Psoas muscle (tissue), 7 donors: ENCODE measurements at regions not wholly inside any gene's neighbourhood (a gene's known extent, or its start where the extent isn't known, plus 50 kb on each side); places are given as distances from the start of the nearest gene placed in this dataset.

ENCODE experiments used
- ATAC-seq, 4 donors: fragments of 200-7000 bp; cut with Tn5 transposase; one replicate each; pipeline ENCODE4 v1.9.1; 2020; ENCODE audit warnings: moderate library complexity in 3 of 4, mild to moderate bottlenecking in 2 of 4
- DNase-seq, 2 donors: peaks; one replicate each; pipeline ENCODE4 v3.0.0-alpha.2; 2020
- H3K27ac ChIP-seq: fragments of 200-600 bp; one replicate; pipeline ENCODE4 v1.8.0; 2022
- H3K27me3 ChIP-seq, 3 donors: fragments of 200-600 bp in 1 of 3; one replicate each; pipeline versions ENCODE4 v1.6.1 to v1.8.0; 2013 to 2022; ENCODE audit warnings: low read length in 2 of 3, mild to moderate bottlenecking in 2 of 3, moderate library complexity in 1 of 3; ENCODE audit not compliant: insufficient read depth in 3 of 3
- H3K36me3 ChIP-seq, 2 donors: fragments of 200-600 bp in 1 of 2; one replicate each; pipeline versions ENCODE4 v1.6.1 to v1.8.0; 2013 to 2022; ENCODE audit warnings: low read depth in 1 of 2, mild to moderate bottlenecking in 1 of 2, moderate library complexity in 1 of 2; ENCODE audit not compliant: insufficient read depth in 1 of 2
- H3K4me1 ChIP-seq: fragments of 200-600 bp; one replicate; pipeline ENCODE4 v1.8.0; 2022
- H3K4me3 ChIP-seq: fragments of 200-600 bp; one replicate; pipeline ENCODE4 v1.8.0; 2022; ENCODE audit warnings: mild to moderate bottlenecking
- H3K9me3 ChIP-seq: fragments of 200-600 bp; one replicate; pipeline ENCODE4 v1.8.0; 2022
- WGBS, 3 donors: extraction: QIAGEN DNeasy Blood & Tissue Kit; methylation state at CpG; one replicate each; pipeline versions ENCODE4 v1.1.6 to v1.1.7; 2013; 5-methylcytosine and 5-hydroxymethylcytosine counted together
- intact Hi-C, 2 donors: fragments of 100-400 bp; cut with DNase I; formaldehyde crosslinking; loops; one replicate each; pipeline versions ENCODE4 v1.11.0 to v1.14.2; 2022
- TF ChIP-seq, protein P1 (sequence below): fragments of 200-600 bp; IDR thresholded peaks from one replicate; pipeline ENCODE4 v1.8.0; 2022; ENCODE audit warnings: antibody characterized with exemption
- donor health status: healthy with polysubstance abuse.
- donor health status: DM: no; HTN: no; CAD: no; lungs with moderate emphysema.
- donor health status: Bipolar disorder and iron deficiency.
- donor health status: healthy.
- donor health status: DM: yes; HTN: yes; CAD: no.
- donor health status: DM: no; HTN: no; CAD: no.
- donor health status: DM: yes; HTN: yes; CAD: no.

- no peaks in the 10 kb centered on the region for H3K27me3 ChIP-seq
- no peaks in the 10 kb centered on the region for H3K9me3 ChIP-seq
- no peaks in the 10 kb centered on the region for H3K4me1 ChIP-seq
- TF ChIP-seq, protein P1, sequence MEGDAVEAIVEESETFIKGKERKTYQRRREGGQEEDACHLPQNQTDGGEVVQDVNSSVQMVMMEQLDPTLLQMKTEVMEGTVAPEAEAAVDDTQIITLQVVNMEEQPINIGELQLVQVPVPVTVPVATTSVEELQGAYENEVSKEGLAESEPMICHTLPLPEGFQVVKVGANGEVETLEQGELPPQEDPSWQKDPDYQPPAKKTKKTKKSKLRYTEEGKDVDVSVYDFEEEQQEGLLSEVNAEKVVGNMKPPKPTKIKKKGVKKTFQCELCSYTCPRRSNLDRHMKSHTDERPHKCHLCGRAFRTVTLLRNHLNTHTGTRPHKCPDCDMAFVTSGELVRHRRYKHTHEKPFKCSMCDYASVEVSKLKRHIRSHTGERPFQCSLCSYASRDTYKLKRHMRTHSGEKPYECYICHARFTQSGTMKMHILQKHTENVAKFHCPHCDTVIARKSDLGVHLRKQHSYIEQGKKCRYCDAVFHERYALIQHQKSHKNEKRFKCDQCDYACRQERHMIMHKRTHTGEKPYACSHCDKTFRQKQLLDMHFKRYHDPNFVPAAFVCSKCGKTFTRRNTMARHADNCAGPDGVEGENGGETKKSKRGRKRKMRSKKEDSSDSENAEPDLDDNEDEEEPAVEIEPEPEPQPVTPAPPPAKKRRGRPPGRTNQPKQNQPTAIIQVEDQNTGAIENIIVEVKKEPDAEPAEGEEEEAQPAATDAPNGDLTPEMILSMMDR = no peak
- H3K4me3 ChIP-seq = no peak overlapping the region
- intact Hi-C loops = no loop called here
- ATAC-seq (no peak), DNase-seq (no peak)
- H3K27ac ChIP-seq = no peak overlapping the region
- WGBS, 3 donors = 37 to 47% (median 43%) methylated on average over 3 of the region's 3 CpGs
- H3K36me3 ChIP-seq = no peaks in the 10 kb centered on the region
These were observed 54.4 kb upstream of the CWC22 start for GRCh38 chr2:180061546-180061945.

GRCh38 chr2:180061085-180061484 lies 54.0 kb upstream of the CWC22 start:
- H3K4me3 ChIP-seq = no peak overlapping the region
- no peaks in the 10 kb centered on the region for H3K36me3 ChIP-seq
- intact Hi-C loops = no loop called here
- no peaks in the 10 kb centered on the region for H3K4me1 ChIP-seq
- ATAC-seq (no peak), DNase-seq (peak in 1 of 2 donors; percentile 25)
- H3K27ac ChIP-seq = no peak overlapping the region
- no peaks in the 10 kb centered on the region for H3K9me3 ChIP-seq
- TF ChIP-seq, protein P1 = no peak
- 29 to 37% (median 33%) methylated on average over 11 of the region's 11 CpGs for whole genome bisulfite sequencing, 3 donors
- no peaks in the 10 kb centered on the region for H3K27me3 ChIP-seq

DNA sequence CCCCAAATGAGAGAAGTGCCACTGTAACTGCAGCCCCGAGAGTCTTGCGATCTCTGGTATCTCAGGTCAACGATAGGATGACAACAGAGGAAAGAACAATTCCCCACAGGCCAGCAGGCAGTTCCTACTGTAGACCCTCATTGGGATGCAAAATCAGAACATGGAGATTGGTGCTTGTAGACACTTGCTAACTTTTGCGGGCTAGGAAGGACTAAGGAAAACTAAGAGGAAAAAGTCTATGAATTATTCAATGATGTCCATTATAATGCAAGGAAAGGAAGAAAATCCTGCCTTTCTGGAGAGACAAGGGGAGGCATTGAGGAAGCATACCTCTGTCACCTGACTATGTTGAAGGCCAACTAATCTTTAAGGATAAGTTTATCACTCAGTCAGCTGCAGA lies 51.9 kb upstream of the CWC22 start:
- ATAC-seq = no peak
- H3K27ac ChIP-seq = no peak overlapping the region
- no peaks in the 10 kb centered on the region for H3K36me3 ChIP-seq
- H3K27me3 ChIP-seq = no peaks in the 10 kb centered on the region
- no peaks in the 10 kb centered on the region for H3K4me1 ChIP-seq
- TF ChIP-seq, protein P1 = no peak
- intact Hi-C loops = no loop called here
- no peaks in the 10 kb centered on the region for H3K9me3 ChIP-seq
- H3K4me3 ChIP-seq = no peak overlapping the region
- WGBS, 3 donors = 84 to 93% (median 86%) methylated on average over 4 of the region's 4 CpGs
- no peak for DNase-seq

- Histone ChIP-seq H3K9me3 (no peaks in the 10 kb centered on the region), H3K36me3 (no peaks in the 10 kb centered on the region), H3K4me3 (no peak overlapping the region), H3K27me3 (no peaks in the 10 kb centered on the region), H3K27ac (no peak overlapping the region), H3K4me1 (no peaks in the 10 kb centered on the region)
- ATAC-seq (no peak), DNase-seq (no peak)
- WGBS, 3 donors = 78 to 85% (median 81%) methylated on average over 10 of the region's 10 CpGs
- TF ChIP-seq, protein P1 = no peak
- intact Hi-C loops = no loop called here
These were observed 50.8 kb upstream of the CWC22 start for GRCh38 chr2:180057706-180058412.
